ENCODE measurements at regions not wholly inside any gene's neighbourhood (a gene's known extent, or its start where the extent isn't known, plus 50 kb on each side); places are given as distances from the start of the nearest gene placed in this dataset.

DNA sequence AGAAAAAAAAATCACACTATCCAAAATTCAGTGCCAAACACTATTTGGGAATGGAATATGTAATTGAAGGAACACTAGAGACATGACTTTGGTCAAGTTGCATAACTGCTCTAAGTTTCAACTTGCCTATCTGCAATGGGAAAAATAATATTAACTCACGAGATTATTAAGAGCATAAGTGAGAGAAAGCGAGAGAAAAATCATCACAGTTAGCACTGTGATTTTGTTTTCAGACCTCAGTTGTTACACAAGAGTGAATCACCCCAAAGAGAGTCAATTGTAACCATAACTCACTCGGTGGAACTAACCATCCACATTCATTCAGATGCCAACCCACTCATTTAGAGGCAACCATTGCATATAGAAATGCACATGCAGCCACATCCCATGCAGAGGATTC lies 147.1 kb downstream of the NHLRC3 start:
- H3K36me3 ChIP-seq (ENCODE audit: control insufficient read depth, insufficient read depth, low read length) = no peaks in the 10 kb centered on the region
- no peaks in the 10 kb centered on the region for H3K27me3 ChIP-seq (ENCODE audit: control insufficient read depth, insufficient read depth, low read length, poor library complexity, severe bottlenecking)
- TF ChIP-seq, protein P1, sequence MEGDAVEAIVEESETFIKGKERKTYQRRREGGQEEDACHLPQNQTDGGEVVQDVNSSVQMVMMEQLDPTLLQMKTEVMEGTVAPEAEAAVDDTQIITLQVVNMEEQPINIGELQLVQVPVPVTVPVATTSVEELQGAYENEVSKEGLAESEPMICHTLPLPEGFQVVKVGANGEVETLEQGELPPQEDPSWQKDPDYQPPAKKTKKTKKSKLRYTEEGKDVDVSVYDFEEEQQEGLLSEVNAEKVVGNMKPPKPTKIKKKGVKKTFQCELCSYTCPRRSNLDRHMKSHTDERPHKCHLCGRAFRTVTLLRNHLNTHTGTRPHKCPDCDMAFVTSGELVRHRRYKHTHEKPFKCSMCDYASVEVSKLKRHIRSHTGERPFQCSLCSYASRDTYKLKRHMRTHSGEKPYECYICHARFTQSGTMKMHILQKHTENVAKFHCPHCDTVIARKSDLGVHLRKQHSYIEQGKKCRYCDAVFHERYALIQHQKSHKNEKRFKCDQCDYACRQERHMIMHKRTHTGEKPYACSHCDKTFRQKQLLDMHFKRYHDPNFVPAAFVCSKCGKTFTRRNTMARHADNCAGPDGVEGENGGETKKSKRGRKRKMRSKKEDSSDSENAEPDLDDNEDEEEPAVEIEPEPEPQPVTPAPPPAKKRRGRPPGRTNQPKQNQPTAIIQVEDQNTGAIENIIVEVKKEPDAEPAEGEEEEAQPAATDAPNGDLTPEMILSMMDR (conservative IDR thresholded peaks at IDR 0.05) = no peak
- peaks cover 3% of the 10 kb centered on the region for H3K4me1 ChIP-seq (ENCODE audit: control insufficient read depth, insufficient read depth, low read length)
- no peak overlapping the region for H3K9ac ChIP-seq (ENCODE audit: extremely low read depth, low read length, poor library complexity, severe bottlenecking)
- H3K27ac ChIP-seq (ENCODE audit: low read depth, low read length) = no peak overlapping the region
- Mint-ChIP-seq H3K27me3 (ENCODE audit: insufficient read depth) (peaks cover 2% of the 10 kb centered on the region), H3K36me3 (ENCODE audit: low read depth) (no peaks in the 10 kb centered on the region), H3K27ac (no peak overlapping the region), H3K4me1 (peaks cover 4% of the 10 kb centered on the region), H3K4me3 (no peak overlapping the region), H3K9me3 (no peaks in the 10 kb centered on the region)
- H3K4me3 ChIP-seq (ENCODE audit: low read length) = no peak overlapping the region
- 91 to 100% methylated on average over 2 to 3 of the region's 3 CpGs for WGBS, 2 experiments (ENCODE audit: insufficient coverage in 1 of 2, insufficient read length in 1 of 2)
- no peak for DNase-seq
- H3K9me3 ChIP-seq (ENCODE audit: control insufficient read depth, low read length) = no peaks in the 10 kb centered on the region

DNA sequence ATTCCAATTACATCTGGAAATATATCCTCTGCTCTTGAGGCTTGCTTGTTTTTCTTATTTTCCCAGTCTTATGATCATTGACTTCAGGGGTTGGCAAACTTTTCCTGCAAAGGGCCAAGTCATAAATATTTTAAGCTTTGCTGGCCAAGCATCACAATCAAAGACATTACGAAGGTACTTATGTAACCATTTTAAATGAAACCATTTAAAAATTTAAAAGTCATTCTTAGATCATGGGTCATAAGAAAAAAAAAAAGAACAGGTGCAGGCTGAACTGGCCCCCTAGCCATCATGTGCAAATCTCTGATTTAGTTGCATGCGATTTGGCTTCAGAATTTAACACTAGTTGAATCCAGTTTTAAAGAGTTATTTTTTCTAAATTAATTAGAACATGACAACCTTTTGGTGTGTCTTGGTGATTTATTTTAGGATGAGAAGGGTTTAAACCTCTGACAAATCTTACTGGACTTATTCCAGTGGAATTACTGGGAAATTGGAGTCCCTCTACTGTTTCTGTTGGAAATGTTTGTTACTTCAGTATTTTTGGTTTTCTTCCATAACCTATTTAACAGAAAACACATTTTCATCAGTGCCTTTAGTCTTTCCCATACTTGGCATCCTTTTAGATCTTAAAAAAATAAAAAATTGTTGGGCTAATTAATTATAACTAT lies 148.1 kb downstream of the NHLRC3 start:
- no peak overlapping the region for H3K4me3 ChIP-seq (ENCODE audit: low read length)
- Mint-ChIP-seq H3K27me3 (ENCODE audit: insufficient read depth) (peaks cover 2% of the 10 kb centered on the region), H3K4me1 (peaks cover 4% of the 10 kb centered on the region), H3K36me3 (ENCODE audit: low read depth) (no peaks in the 10 kb centered on the region), H3K4me3 (no peak overlapping the region), H3K27ac (no peak overlapping the region), H3K9me3 (no peaks in the 10 kb centered on the region)
- no peaks in the 10 kb centered on the region for H3K27me3 ChIP-seq (ENCODE audit: control insufficient read depth, insufficient read depth, low read length, poor library complexity, severe bottlenecking)
- WGBS, 2 experiments (ENCODE audit: insufficient coverage in 1 of 2, insufficient read length in 1 of 2) = 80% methylated on average over 2 of the region's 2 CpGs; no CpG with 5 or more reads in 1 of the 2 experiments
- H3K4me1 ChIP-seq (ENCODE audit: control insufficient read depth, insufficient read depth, low read length) = peaks cover 3% of the 10 kb centered on the region
- DNase-seq = no peak
- H3K9ac ChIP-seq (ENCODE audit: extremely low read depth, low read length, poor library complexity, severe bottlenecking) = no peak overlapping the region
- H3K36me3 ChIP-seq (ENCODE audit: control insufficient read depth, insufficient read depth, low read length) = no peaks in the 10 kb centered on the region
- TF ChIP-seq, protein P1 (conservative IDR thresholded peaks at IDR 0.05) = no peak
- H3K27ac ChIP-seq (ENCODE audit: low read depth, low read length) = no peak overlapping the region
- H3K9me3 ChIP-seq (ENCODE audit: control insufficient read depth, low read length) = no peaks in the 10 kb centered on the region

DNA sequence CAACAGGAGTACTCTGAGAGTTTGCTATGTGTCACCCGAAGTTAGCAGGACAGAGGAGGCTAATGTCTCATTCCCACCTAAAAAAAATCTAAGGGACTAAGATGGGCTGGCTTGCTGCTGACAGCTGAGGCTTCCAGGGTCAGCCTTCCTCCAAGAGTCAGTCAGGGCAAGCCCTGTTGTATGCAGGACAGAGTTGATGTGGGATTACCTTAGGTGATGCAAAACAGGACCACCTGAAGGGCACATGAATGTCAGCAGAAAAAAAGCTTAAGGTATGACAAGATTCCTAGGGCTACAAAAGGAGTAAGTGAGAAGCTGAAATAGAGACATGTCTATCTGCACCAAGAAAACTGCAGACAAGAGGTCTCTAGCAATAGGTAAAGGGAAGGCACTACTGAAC lies 151.5 kb downstream of the NHLRC3 start:
- Mint-ChIP-seq H3K27me3 (ENCODE audit: insufficient read depth) (peaks cover 2% of the 10 kb centered on the region), H3K4me3 (no peak overlapping the region), H3K27ac (no peak overlapping the region), H3K4me1 (peaks cover 4% of the 10 kb centered on the region), H3K36me3 (ENCODE audit: low read depth) (no peaks in the 10 kb centered on the region), H3K9me3 (no peaks in the 10 kb centered on the region)
- Histone ChIP-seq H3K27me3 (ENCODE audit: control insufficient read depth, insufficient read depth, low read length, poor library complexity, severe bottlenecking) (no peaks in the 10 kb centered on the region), H3K27ac (ENCODE audit: low read depth, low read length) (no peak overlapping the region), H3K9me3 (ENCODE audit: control insufficient read depth, low read length) (no peaks in the 10 kb centered on the region), H3K4me1 (ENCODE audit: control insufficient read depth, insufficient read depth, low read length) (peaks cover 3% of the 10 kb centered on the region), H3K4me3 (ENCODE audit: low read length) (no peak overlapping the region), H3K36me3 (ENCODE audit: control insufficient read depth, insufficient read depth, low read length) (no peaks in the 10 kb centered on the region), H3K9ac (ENCODE audit: extremely low read depth, low read length, poor library complexity, severe bottlenecking) (no peak overlapping the region)
- TF ChIP-seq, protein P1 (conservative IDR thresholded peaks at IDR 0.05) = no peak
- DNase-seq = peak; percentile 54
- WGBS, 2 experiments (ENCODE audit: insufficient coverage in 1 of 2, insufficient read length in 1 of 2) = 73% methylated on average over 1 of the region's 1 CpG; no CpG with 5 or more reads in 1 of the 2 experiments
